Endothelial cell (in vitro differentiated cells): ENCODE measurements at regions not wholly inside any gene's neighbourhood (a gene's known extent, or its start where the extent isn't known, plus 50 kb on each side); places are given as distances from the start of the nearest gene placed in this dataset.

Source experiments
- DNase-seq: peaks from one replicate; pipeline ENCODE4 v3.0.0; 2021; ENCODE audit warnings: low spot score
- H3K27ac Mint-ChIP-seq: one replicate; pipeline ENCODE4 v1.8.0; 2021; ENCODE audit warnings: mixed read lengths, inconsistent platforms; ENCODE audit not compliant: unreplicated experiment
- H3K27me3 Mint-ChIP-seq: one replicate; pipeline ENCODE4 v1.8.0; 2021; ENCODE audit warnings: mild to moderate bottlenecking, moderate library complexity, mixed read lengths, inconsistent platforms; ENCODE audit not compliant: unreplicated experiment
- H3K36me3 Mint-ChIP-seq: one replicate; pipeline ENCODE4 v1.8.0; 2021; ENCODE audit warnings: mild to moderate bottlenecking, low read depth, mixed read lengths, inconsistent platforms; ENCODE audit not compliant: unreplicated experiment
- H3K4me1 Mint-ChIP-seq: one replicate; pipeline ENCODE4 v1.8.0; 2021; ENCODE audit warnings: mild to moderate bottlenecking, mixed read lengths, inconsistent platforms; ENCODE audit not compliant: unreplicated experiment
- H3K4me3 Mint-ChIP-seq: one replicate; pipeline ENCODE4 v1.8.0; 2021; ENCODE audit warnings: mild to moderate bottlenecking, mixed read lengths, inconsistent platforms; ENCODE audit not compliant: unreplicated experiment
- H3K9me3 Mint-ChIP-seq: one replicate; pipeline ENCODE4 v1.8.0; 2021; ENCODE audit warnings: mixed read lengths, inconsistent platforms; ENCODE audit not compliant: unreplicated experiment
- CTCF ChIP-seq: fragments of 200-600 bp; sonication (generic); IDR thresholded peaks from one replicate; pipeline ENCODE4 v1.5.0; 2021; ENCODE audit warnings: antibody characterized with exemption; ENCODE audit not compliant: unreplicated experiment

GRCh38 chr3:68206524-68207117, 552.2 kb upstream of the SUCLG2 start:
- H3K36me3 Mint-ChIP-seq = no peaks in the 10 kb centered on the region
- no peak overlapping the region for H3K4me3 Mint-ChIP-seq
- H3K27ac Mint-ChIP-seq = no peak overlapping the region
- no peaks in the 10 kb centered on the region for H3K4me1 Mint-ChIP-seq
- peaks cover 1% of the 10 kb centered on the region for H3K27me3 Mint-ChIP-seq
- no peaks in the 10 kb centered on the region for H3K9me3 Mint-ChIP-seq
- no peak for DNase-seq
- no peak for TF ChIP-seq CTCF

- no peaks in the 10 kb centered on the region for H3K27me3 Mint-ChIP-seq
- H3K27ac Mint-ChIP-seq = no peak overlapping the region
- H3K9me3 Mint-ChIP-seq = no peaks in the 10 kb centered on the region
- no peak for DNase-seq
- H3K36me3 Mint-ChIP-seq = no peaks in the 10 kb centered on the region
- no peak overlapping the region for H3K4me3 Mint-ChIP-seq
- no peak for TF ChIP-seq CTCF
- H3K4me1 Mint-ChIP-seq = no peaks in the 10 kb centered on the region
Measured at GRCh38 chr3:68186733-68187132, 532.3 kb upstream of the SUCLG2 start.

GRCh38 chr3:68176600-68176999, 522.2 kb upstream of the SUCLG2 start:
- no peak overlapping the region for H3K4me3 Mint-ChIP-seq
- H3K4me1 Mint-ChIP-seq = no peaks in the 10 kb centered on the region
- TF ChIP-seq CTCF = no peak
- H3K27me3 Mint-ChIP-seq = no peaks in the 10 kb centered on the region
- peaks cover 3% of the 10 kb centered on the region for H3K36me3 Mint-ChIP-seq
- no peak overlapping the region for H3K27ac Mint-ChIP-seq
- H3K9me3 Mint-ChIP-seq = peaks cover 10% of the 10 kb centered on the region
- no peak for DNase-seq

GRCh38 chr3:68173012-68173634, 518.7 kb upstream of the SUCLG2 start:
- Mint-ChIP-seq H3K9me3 (peaks cover 14% of the 10 kb centered on the region), H3K4me3 (no peak overlapping the region)
- no peak for TF ChIP-seq CTCF

GRCh38 chr3:68172039-68172438, 517.6 kb upstream of the SUCLG2 start:
- Mint-ChIP-seq H3K27me3 (no peaks in the 10 kb centered on the region), H3K4me1 (no peaks in the 10 kb centered on the region), H3K36me3 (peaks cover 3% of the 10 kb centered on the region), H3K27ac (no peak overlapping the region), H3K4me3 (no peak overlapping the region), H3K9me3 (peaks cover 14% of the 10 kb centered on the region)
- no peak for DNase-seq
- TF ChIP-seq CTCF = no peak

More at GRCh38 chr3:68173012-68173634, 518.7 kb upstream of the SUCLG2 start:
- Mint-ChIP-seq H3K36me3 (peaks cover 3% of the 10 kb centered on the region), H3K27me3 (no peaks in the 10 kb centered on the region), H3K27ac (no peak overlapping the region), H3K4me1 (no peaks in the 10 kb centered on the region)
- DNase-seq = no peak
